Mesenchymal stem cell (in vitro differentiated cells and primary cell): ENCODE measurements at regions not wholly inside any gene's neighbourhood (a gene's known extent, or its start where the extent isn't known, plus 50 kb on each side); places are given as distances from the start of the nearest gene placed in this dataset.

Experiments
- DNase-seq: peaks from one replicate; pipeline ENCODE4 v3.0.0-alpha.2; 2013
- H2AFZ ChIP-seq: one replicate; pipeline ENCODE4 v1.6.1; 2013; ENCODE audit warnings: low read depth, mild to moderate bottlenecking, control low read depth, inconsistent platforms, low read length, moderate library complexity
- H2AK5ac ChIP-seq: 2 replicates; pipeline ENCODE4 v1.6.1; 2013; ENCODE audit warnings: low read length, moderate library complexity, mild to moderate bottlenecking, inconsistent platforms; ENCODE audit not compliant: severe bottlenecking
- H2BK120ac ChIP-seq: one replicate; pipeline ENCODE4 v1.6.1; 2013; ENCODE audit warnings: low read depth, mild to moderate bottlenecking, inconsistent platforms, low read length, moderate library complexity
- H2BK12ac ChIP-seq, 2 experiments: one replicate each; pipeline ENCODE4 v1.6.1; 2013; ENCODE audit warnings: inconsistent platforms in 2 of 2, low read length in 2 of 2, mild to moderate bottlenecking in 2 of 2, moderate library complexity in 2 of 2, control low read depth in 1 of 2
- H2BK15ac ChIP-seq: one replicate; pipeline ENCODE4 v1.6.1; 2013; ENCODE audit warnings: mild to moderate bottlenecking, low read depth, inconsistent platforms; ENCODE audit not compliant: poor library complexity, severe bottlenecking
- H2BK5ac ChIP-seq: 2 replicates; pipeline ENCODE4 v1.6.1; 2013; ENCODE audit warnings: low read depth, mild to moderate bottlenecking, low read length, control low read depth, inconsistent platforms; ENCODE audit not compliant: poor library complexity, severe bottlenecking
- H3K14ac ChIP-seq, 2 experiments: one replicate each; pipeline ENCODE4 v1.6.1; 2013; ENCODE audit warnings: inconsistent platforms in 2 of 2, low read length in 2 of 2, control low read depth in 1 of 2, mild to moderate bottlenecking in 1 of 2, moderate library complexity in 1 of 2
- H3K18ac ChIP-seq, 2 experiments: one replicate each; pipeline ENCODE4 v1.6.1; 2013; ENCODE audit warnings: inconsistent platforms in 2 of 2, low read length in 2 of 2, control low read depth in 1 of 2, low read depth in 1 of 2, mild to moderate bottlenecking in 1 of 2
- H3K23ac ChIP-seq, 2 experiments: one replicate each; pipeline ENCODE4 v1.6.1; 2013; ENCODE audit warnings: inconsistent platforms in 2 of 2, low read length in 2 of 2, mild to moderate bottlenecking in 2 of 2, moderate library complexity in 2 of 2, control low read depth in 1 of 2
- H3K27ac ChIP-seq: 2 replicates; pipeline ENCODE4 v1.5.1; 2013; ENCODE audit warnings: mild to moderate bottlenecking, moderate library complexity, low read length, control low read depth, inconsistent platforms; ENCODE audit not compliant: poor library complexity, severe bottlenecking
- H3K27me3 ChIP-seq, 2 experiments: 2 replicates each; pipeline versions ENCODE4 v1.6.1 to v1.7.0; 2013; ENCODE audit warnings: low read length in 2 of 2, mild to moderate bottlenecking in 2 of 2, moderate library complexity in 2 of 2, control low read depth in 1 of 2, inconsistent platforms in 1 of 2; ENCODE audit not compliant: control insufficient read depth in 1 of 2, insufficient read depth in 1 of 2
- H3K36me3 ChIP-seq, 2 experiments: 2 replicates each; pipeline versions ENCODE4 v1.6.1 to v1.7.0; 2013; ENCODE audit warnings: low read length in 2 of 2, control low read depth in 1 of 2, inconsistent platforms in 1 of 2, low read depth in 1 of 2, mild to moderate bottlenecking in 1 of 2; ENCODE audit not compliant: insufficient read depth in 2 of 2, control insufficient read depth in 1 of 2
- H3K4ac ChIP-seq, 2 experiments: one replicate each; pipeline ENCODE4 v1.6.1; 2013; ENCODE audit warnings: inconsistent platforms in 2 of 2, low read length in 2 of 2, mild to moderate bottlenecking in 2 of 2, moderate library complexity in 2 of 2, control low read depth in 1 of 2, low read depth in 1 of 2
- H3K4me1 ChIP-seq: 2 replicates; pipeline ENCODE4 v1.6.1; 2013; ENCODE audit warnings: low read depth, low read length, control low read depth; ENCODE audit not compliant: control insufficient read depth, insufficient read depth
- H3K4me2 ChIP-seq: 2 replicates; pipeline ENCODE4 v1.6.1; 2013; ENCODE audit warnings: low read length, mild to moderate bottlenecking, inconsistent platforms; ENCODE audit not compliant: poor library complexity, severe bottlenecking
- H3K4me3 ChIP-seq, 2 experiments: 2 replicates each; pipeline versions ENCODE4 v1.5.1 to v1.7.0; 2013; ENCODE audit warnings: low read length in 2 of 2, mild to moderate bottlenecking in 2 of 2, control low read depth in 1 of 2, low read depth in 1 of 2; ENCODE audit not compliant: insufficient read depth in 1 of 2
- H3K79me1 ChIP-seq: replicated peaks from 2 replicates; pipeline ENCODE4 v1.6.1; 2013; ENCODE audit warnings: mild to moderate bottlenecking, control low read depth, low read length, inconsistent platforms; ENCODE audit not compliant: poor library complexity, severe bottlenecking
- H3K9ac ChIP-seq: 2 replicates; pipeline ENCODE4 v1.7.0; 2013; ENCODE audit warnings: mild to moderate bottlenecking, low read length, moderate library complexity
- H3K9me3 ChIP-seq: 2 replicates; pipeline ENCODE4 v1.7.0; 2013; ENCODE audit warnings: mild to moderate bottlenecking, low read length; ENCODE audit not compliant: control insufficient read depth
- H4K8ac ChIP-seq: one replicate; pipeline ENCODE4 v1.6.1; 2013; ENCODE audit warnings: inconsistent platforms, mild to moderate bottlenecking, low read length, moderate library complexity
- H4K91ac ChIP-seq: one replicate; pipeline ENCODE4 v1.6.1; 2013; ENCODE audit warnings: mild to moderate bottlenecking, low read length, inconsistent platforms
- WGBS: methylation state at CpG from one replicate; pipeline ENCODE4 v1.1.7; 2013; ENCODE audit warnings: mixed read lengths; 5-methylcytosine and 5-hydroxymethylcytosine counted together

- H3K36me3 ChIP-seq, result no peaks in the 10 kb centered on the region
- no peak overlapping the region for H4K91ac ChIP-seq
- no peaks in the 10 kb centered on the region for H3K79me1 ChIP-seq
- H2BK5ac ChIP-seq, result no peak overlapping the region
- no peak overlapping the region for H4K8ac ChIP-seq
- no peak overlapping the region for H2BK15ac ChIP-seq
- H3K4me3 ChIP-seq, result no peak overlapping the region
- no CpG with 5 or more reads among the region's 3 CpGs for WGBS
- no peak overlapping the region for H3K23ac ChIP-seq
- no peak overlapping the region for H3K9ac ChIP-seq
- H3K14ac ChIP-seq, result no peak overlapping the region
- no peak for DNase-seq
- H2BK12ac ChIP-seq, result no peak overlapping the region
- no peaks in the 10 kb centered on the region for H3K27me3 ChIP-seq
- H2BK120ac ChIP-seq, result no peak overlapping the region
- H3K9me3 ChIP-seq, result no peaks in the 10 kb centered on the region
- H3K18ac ChIP-seq, result no peak overlapping the region
- no peak overlapping the region for H2AK5ac ChIP-seq
- no peak overlapping the region for H3K27ac ChIP-seq
- no peak overlapping the region for H3K4ac ChIP-seq
- no peaks in the 10 kb centered on the region for H3K4me1 ChIP-seq
- no peak overlapping the region for H2AFZ ChIP-seq
- no peak overlapping the region for H3K4me2 ChIP-seq
These were observed 1543.9 kb upstream of the B3GALT2 start for GRCh38 chr1:194730304-194730703.

GRCh38 chr1:194723067-194723466, 1536.7 kb upstream of the B3GALT2 start:
- H3K79me1 ChIP-seq, result no peaks in the 10 kb centered on the region
- H3K14ac ChIP-seq, result no peak overlapping the region
- no peak overlapping the region for H2AFZ ChIP-seq
- H3K27me3 ChIP-seq, result no peaks in the 10 kb centered on the region
- no peak for DNase-seq
- H3K4me2 ChIP-seq, result no peak overlapping the region
- no peak overlapping the region for H2AK5ac ChIP-seq
- no peak overlapping the region for H2BK12ac ChIP-seq
- H3K36me3 ChIP-seq, result no peaks in the 10 kb centered on the region
- H3K4me1 ChIP-seq, result no peaks in the 10 kb centered on the region
- H2BK120ac ChIP-seq, result no peak overlapping the region
- no peak overlapping the region for H2BK5ac ChIP-seq
- no peak overlapping the region for H3K4me3 ChIP-seq
- no peak overlapping the region for H4K8ac ChIP-seq
- H3K9me3 ChIP-seq, result peaks cover 8% of the 10 kb centered on the region
- H4K91ac ChIP-seq, result no peak overlapping the region
- no peak overlapping the region for H3K4ac ChIP-seq
- H2BK15ac ChIP-seq, result no peak overlapping the region
- H3K27ac ChIP-seq, result no peak overlapping the region
- no peak overlapping the region for H3K23ac ChIP-seq
- no peak overlapping the region for H3K18ac ChIP-seq
- H3K9ac ChIP-seq, result no peak overlapping the region

GRCh38 chr1:194717941-194718340, 1531.5 kb upstream of the B3GALT2 start:
- Histone ChIP-seq H3K23ac (no peak overlapping the region), H2AK5ac (no peak overlapping the region), H3K4me2 (no peak overlapping the region), H3K27me3 (no peaks in the 10 kb centered on the region), H3K79me1 (no peaks in the 10 kb centered on the region), H3K4me1 (no peaks in the 10 kb centered on the region), H2BK15ac (no peak overlapping the region), H3K9ac (no peak overlapping the region), H3K4me3 (no peak overlapping the region), H4K91ac (no peak overlapping the region), H4K8ac (no peak overlapping the region), H2BK120ac (no peak overlapping the region), H2BK5ac (no peak overlapping the region), H3K27ac (no peak overlapping the region), H2BK12ac (no peak overlapping the region), H2AFZ (no peak overlapping the region), H3K4ac (no peak overlapping the region), H3K36me3 (no peaks in the 10 kb centered on the region), H3K18ac (no peak overlapping the region), H3K9me3 (peaks cover 8% of the 10 kb centered on the region), H3K14ac (no peak overlapping the region)
- no peak for DNase-seq
- WGBS, result 86% methylated on average over 1 of the region's 1 CpG

DNA sequence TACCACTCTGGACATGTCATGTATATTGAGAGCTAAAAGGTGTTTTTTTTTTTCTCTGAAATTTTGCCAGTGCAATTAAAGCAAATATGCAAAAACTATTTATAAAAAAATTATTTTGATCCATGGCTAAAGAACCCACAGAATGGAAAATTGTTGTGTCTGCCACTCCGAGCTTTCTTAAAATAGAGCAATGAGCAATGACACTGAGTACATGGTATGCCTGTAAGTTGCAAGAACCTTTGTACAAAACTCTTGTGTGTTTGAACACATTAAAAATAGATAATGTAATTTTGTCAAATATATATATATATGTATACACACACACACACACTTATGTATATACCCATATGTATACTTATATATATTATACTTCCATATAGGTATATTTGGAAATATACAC, 1530.9 kb upstream of the B3GALT2 start:
- Histone ChIP-seq H2AK5ac (no peak overlapping the region), H3K4me2 (no peak overlapping the region), H3K4me3 (no peak overlapping the region), H3K9me3 (peaks cover 8% of the 10 kb centered on the region), H2BK15ac (no peak overlapping the region), H2BK5ac (no peak overlapping the region), H3K27ac (no peak overlapping the region), H3K9ac (no peak overlapping the region), H2BK12ac (no peak overlapping the region), H4K8ac (no peak overlapping the region), H3K27me3 (no peaks in the 10 kb centered on the region), H3K36me3 (no peaks in the 10 kb centered on the region), H4K91ac (no peak overlapping the region), H3K4ac (no peak overlapping the region), H3K79me1 (no peaks in the 10 kb centered on the region), H2AFZ (no peak overlapping the region), H3K18ac (no peak overlapping the region), H3K23ac (no peak overlapping the region), H2BK120ac (no peak overlapping the region), H3K14ac (no peak overlapping the region), H3K4me1 (no peaks in the 10 kb centered on the region)
- WGBS, result no CpG with 5 or more reads among the region's 1 CpG
- DNase-seq, result no peak
